ENCODE measurements at regions not wholly inside any gene's neighbourhood (a gene's known extent, or its start where the extent isn't known, plus 50 kb on each side); places are given as distances from the start of the nearest gene placed in this dataset.

- no peak overlapping the region for H4K5ac ChIP-seq (ENCODE audit: insufficient read length, low read depth, low read length)
- H3K9me3 ChIP-seq (ENCODE audit: insufficient read depth in 2 of 2, low read depth in 1 of 2, low read length in 1 of 2) = peaks cover 2 to 9% of the 10 kb centered on the region in 2 experiments; a peak in 2 of 4 replicates
- no peak overlapping the region for H3K14ac ChIP-seq (ENCODE audit: insufficient read length)
- TF ChIP-seq TCF12 (IDR thresholded peaks at IDR 0.05; ENCODE audit: low read depth, low read length) (no peak), RXRA (IDR thresholded peaks at IDR 0.05; ENCODE audit: insufficient read depth, low read depth, low read length) (no peak), SUZ12 (IDR thresholded peaks at IDR 0.05; ENCODE audit: low read length) (no peak)
- 85% methylated on average over 12 of the region's 14 CpGs; no CpG with 5 or more reads in 1 of the 2 experiments for WGBS, 2 experiments (ENCODE audit: extremely low coverage in 1 of 2, insufficient coverage in 1 of 2, insufficient read length in 1 of 2, insufficient replicate concordance in 2 of 2, low coverage in 1 of 2, low lambda C conversion rate in 2 of 2, missing lambda C conversion rate in 1 of 2)
- no peak overlapping the region for H3K4me3 ChIP-seq (ENCODE audit: extremely low read depth in 1 of 4, insufficient read depth in 2 of 4, low read depth in 3 of 4, low read length in 4 of 4)
- H4K91ac ChIP-seq (replicated peaks; ENCODE audit: insufficient read length, low read length) = no peak overlapping the region
- DNase-seq (ENCODE audit: low read depth in 1 of 2, low spot score in 2 of 2) (no peak), FAIRE-seq (no peak)
- no peaks in the 10 kb centered on the region for H3K23me2 ChIP-seq (ENCODE audit: low read depth, low read length)
- no peak overlapping the region for H2AK5ac ChIP-seq (ENCODE audit: low read depth, low read length)
- H3K79me1 ChIP-seq (ENCODE audit: low read depth, low read length) = no peaks in the 10 kb centered on the region
- no peak overlapping the region for H2AFZ ChIP-seq (ENCODE audit: low read length)
- H4K8ac ChIP-seq (ENCODE audit: extremely low read depth, insufficient read depth, low read length) = no peak overlapping the region; the same call in 1 of the 2 replicates
- H2BK12ac ChIP-seq (ENCODE audit: low read depth, low read length) = no peak overlapping the region
- no peak overlapping the region for H3K27ac ChIP-seq (ENCODE audit: low read depth, low read length)
- POLR2A ChIA-PET (ENCODE audit: partially characterized antibody) = no interaction called here
- H3K79me2 ChIP-seq (ENCODE audit: control insufficient read depth in 1 of 2, insufficient read depth in 2 of 2, low read length in 2 of 2) = no peaks in the 10 kb centered on the region
- H3K4me2 ChIP-seq (ENCODE audit: insufficient read depth in 1 of 2, low read depth in 2 of 2, low read length in 2 of 2) = no peak overlapping the region
- H3K36me3 ChIP-seq (ENCODE audit: control insufficient read depth in 2 of 4, insufficient read depth in 4 of 4, low read length in 3 of 4) = no peaks in the 10 kb centered on the region
- no peaks in the 10 kb centered on the region for H4K20me1 ChIP-seq (replicated peaks in 1 of 2; ENCODE audit: control insufficient read depth in 1 of 2, insufficient read depth in 2 of 2, low read length in 2 of 2)
- H2BK120ac ChIP-seq (replicated peaks; ENCODE audit: low read depth, low read length) = no peak overlapping the region
- no peak overlapping the region for H2BK20ac ChIP-seq (ENCODE audit: low read length)
- no peak overlapping the region for H3K4ac ChIP-seq (replicated peaks; ENCODE audit: insufficient read length, low read depth, low read length)
- H2BK15ac ChIP-seq (ENCODE audit: low read length) = no peak overlapping the region
- peaks cover 2 to 6% (median 3%) of the 10 kb centered on the region in 4 experiments; a peak in 4 of 7 replicates for H3K4me1 ChIP-seq (replicated peaks in 1 of 4; ENCODE audit: control insufficient read depth in 3 of 4, insufficient read depth in 4 of 4, low read length in 3 of 4)
- H2BK5ac ChIP-seq (ENCODE audit: low read depth, low read length) = no peak overlapping the region
- no peak overlapping the region for H3K56ac ChIP-seq (replicated peaks; ENCODE audit: insufficient read length, low read depth, low read length)
- CTCF ChIA-PET (ENCODE audit: partially characterized antibody) = interaction anchor here (0.8 to 1.0 kb wide), 2 partner anchors 10 to 333 kb away, joined by 3 read pairs; no protein-coding TSS in a partner anchor
- no peak overlapping the region for H3K18ac ChIP-seq (ENCODE audit: extremely low read depth, low read length)
- H3K27me3 ChIP-seq (replicated peaks in 1 of 4; ENCODE audit: control insufficient read depth in 3 of 4, extremely low read depth in 1 of 4, insufficient read depth in 3 of 4, low read length in 3 of 4) = peaks cover 0 to 4% (median 0%) of the 10 kb centered on the region in 4 experiments; a peak in 2 of 7 replicates
- H3K23ac ChIP-seq (ENCODE audit: insufficient read length) = no peak overlapping the region
- H3K9ac ChIP-seq (replicated peaks in 1 of 4; ENCODE audit: extremely low read depth in 1 of 4, low read depth in 3 of 4, low read length in 3 of 4) = no peak overlapping the region; a peak in 1 of 7 replicates
These were observed 282.7 kb upstream of the SFSWAP start for GRCh38 chr12:131428091-131428685.

All from H1 (cell line).